CD4-positive, alpha-beta T cell treated with Interleukin-6 for 4 hours (primary cell): ENCODE measurements at regions not wholly inside any gene's neighbourhood (a gene's known extent, or its start where the extent isn't known, plus 50 kb on each side); places are given as distances from the start of the nearest gene placed in this dataset.

Experiments
- DNase-seq: peaks from one replicate; pipeline ENCODE4 v3.0.0-alpha.2; 2020; ENCODE audit warnings: mixed read lengths

GRCh38 chr5:109529520-109529919 is 119.7 kb upstream of the PJA2 start:
- no peak for DNase-seq

GRCh38 chr5:109524555-109524954 is 114.8 kb upstream of the PJA2 start:
- DNase-seq = no peak

DNA sequence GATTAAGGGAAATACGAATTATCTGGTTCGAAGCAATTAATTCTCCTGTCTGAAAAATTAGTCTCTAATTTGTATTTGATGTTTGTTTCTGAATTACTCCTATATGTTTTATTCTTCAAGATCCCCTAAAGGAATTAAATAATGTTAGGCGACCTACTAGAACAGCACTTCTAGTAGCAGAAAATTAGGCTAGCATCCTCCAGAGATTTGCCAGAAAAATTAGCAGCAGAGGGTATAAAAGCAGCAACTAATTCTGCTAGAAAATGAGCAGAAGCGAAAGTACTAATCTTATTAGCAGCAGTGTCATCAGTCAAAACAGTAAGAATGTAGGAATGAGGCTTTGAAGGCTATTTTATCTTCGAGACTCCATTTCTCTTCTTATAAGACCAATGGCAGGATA is 114.3 kb upstream of the PJA2 start:
- no peak for DNase-seq

GRCh38 chr5:109522404-109522803 is 112.6 kb upstream of the PJA2 start:
- no peak for DNase-seq

- no peak for DNase-seq
Measured at GRCh38 chr5:109519416-109519815, 109.6 kb upstream of the PJA2 start.

- DNase-seq = no peak
Measured at GRCh38 chr5:109516390-109516789, 106.6 kb upstream of the PJA2 start.

DNA sequence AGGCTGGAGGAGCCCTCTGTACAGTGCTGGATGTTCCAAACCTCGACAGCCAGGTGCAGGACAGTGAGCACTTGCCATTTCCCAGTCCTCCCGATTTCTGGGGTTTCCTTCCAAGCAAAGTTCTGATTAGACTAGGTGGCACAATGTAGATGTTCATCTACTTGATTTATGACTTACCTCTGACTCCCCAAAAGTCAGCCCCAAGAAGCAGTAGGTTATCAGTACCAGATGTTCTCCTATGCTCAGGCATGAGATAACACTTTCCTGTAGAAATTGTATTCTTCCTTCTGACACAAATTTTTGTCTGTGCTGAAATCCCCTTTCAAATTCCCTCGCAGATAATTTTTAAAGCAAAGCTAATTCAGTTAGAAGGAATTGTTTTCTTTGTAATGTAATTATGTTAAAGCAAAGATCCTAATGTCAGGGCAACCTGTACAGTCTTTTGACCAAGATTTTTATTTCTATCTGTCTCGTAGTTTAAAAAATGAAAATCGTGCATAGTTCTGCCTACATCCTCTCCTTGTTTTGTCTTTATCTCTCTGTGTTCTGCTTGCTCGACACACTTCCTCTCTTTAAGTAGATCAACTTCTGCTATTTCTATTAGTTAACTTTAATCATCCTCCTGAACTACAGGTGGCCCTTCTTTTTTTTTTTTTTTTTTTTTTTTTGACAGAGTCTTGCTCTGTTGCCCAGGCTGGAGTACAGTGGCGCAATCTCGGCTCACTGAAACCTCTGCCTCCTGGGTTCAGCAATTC is 102.4 kb upstream of the PJA2 start:
- DNase-seq = no peak

- DNase-seq = no peak
Measured at GRCh38 chr5:109506556-109506955, 96.8 kb upstream of the PJA2 start.

GRCh38 chr5:109496112-109496511 is 86.3 kb upstream of the PJA2 start:
- no peak for DNase-seq

GRCh38 chr5:109487753-109488420 is 78.1 kb upstream of the PJA2 start:
- no peak for DNase-seq

DNA sequence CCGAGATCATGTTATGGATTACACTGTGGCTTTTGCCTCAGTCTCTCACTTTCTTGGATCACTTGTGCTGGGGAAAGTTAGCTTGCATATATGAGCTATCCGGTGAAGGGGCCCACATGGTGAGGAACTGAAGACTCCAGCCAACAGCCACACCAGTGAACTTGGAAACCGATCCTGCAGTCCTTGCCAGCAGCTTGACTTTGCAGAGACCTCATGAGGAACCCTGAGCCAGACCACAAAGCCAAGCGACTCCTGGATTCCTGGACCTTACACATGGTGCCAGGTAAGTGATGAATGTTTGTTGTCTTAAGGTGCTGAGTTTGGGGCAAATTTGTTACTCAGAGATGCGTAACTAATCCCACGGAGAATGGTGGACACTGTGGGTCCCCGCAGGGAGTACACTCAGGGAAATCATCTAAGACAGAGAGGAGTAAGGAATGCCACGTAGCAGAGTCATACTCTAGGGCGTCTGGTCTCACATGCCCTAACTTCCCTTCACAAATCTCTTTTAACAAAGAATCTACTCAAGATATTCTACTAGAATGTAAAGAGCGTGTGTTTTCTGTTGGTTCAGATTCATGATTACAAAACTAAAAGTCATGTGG is 76.5 kb upstream of the PJA2 start:
- no peak for DNase-seq

GRCh38 chr5:109485030-109485429 is 75.3 kb upstream of the PJA2 start:
- no peak for DNase-seq

- no peak for DNase-seq
Measured at GRCh38 chr5:109484597-109484996, 74.8 kb upstream of the PJA2 start.

GRCh38 chr5:109483395-109483971 is 73.7 kb upstream of the PJA2 start:
- no peak for DNase-seq

GRCh38 chr5:109482748-109483147 is 73.0 kb upstream of the PJA2 start:
- DNase-seq = no peak

DNA sequence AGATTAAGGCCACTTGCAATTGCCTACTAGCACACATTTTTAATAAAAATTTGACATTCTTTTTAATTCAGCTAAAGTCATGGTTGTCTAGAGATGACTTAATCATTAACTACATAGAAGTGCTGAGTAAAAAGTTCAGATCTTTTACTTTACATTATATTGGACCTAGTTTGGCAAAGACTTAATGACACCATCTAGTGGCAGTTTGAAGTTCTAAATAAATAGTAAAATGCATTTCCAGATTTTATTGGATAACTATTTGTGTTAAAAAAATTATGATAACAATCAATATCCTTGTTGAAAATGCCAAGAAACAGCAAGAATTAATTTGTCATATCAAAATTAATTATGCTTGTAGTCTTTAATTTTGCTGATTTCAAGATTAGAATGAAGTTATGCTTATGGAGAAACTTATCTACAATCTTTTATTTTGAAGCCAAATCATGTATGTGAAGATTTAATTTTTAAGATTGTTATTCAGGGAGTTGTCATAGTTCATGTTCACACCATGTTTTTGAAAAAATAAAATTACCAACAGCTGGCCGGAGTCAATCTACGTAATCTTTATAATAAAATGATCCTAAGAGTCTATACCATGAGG is 69.6 kb upstream of the PJA2 start:
- DNase-seq = no peak

DNA sequence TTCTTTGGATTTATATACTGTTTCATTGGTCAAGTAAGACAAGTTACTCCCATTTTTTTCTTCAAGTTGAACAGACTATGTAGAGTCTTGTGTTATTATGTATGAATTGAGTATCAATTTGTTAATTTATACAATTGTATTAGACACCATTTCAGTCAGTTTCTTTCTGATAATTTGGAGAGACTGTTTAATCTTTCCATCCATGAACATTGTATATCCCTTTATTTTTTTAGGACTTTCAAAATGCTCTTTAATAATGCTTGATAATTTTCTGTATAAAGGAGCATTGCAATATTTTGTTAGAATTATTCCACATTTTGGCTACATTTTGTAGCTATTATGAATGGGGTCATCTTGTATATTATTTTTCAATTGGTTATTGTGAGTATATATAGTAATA is 69.1 kb upstream of the PJA2 start:
- DNase-seq = no peak

- DNase-seq = no peak
Measured at GRCh38 chr5:109476292-109476691, 66.5 kb upstream of the PJA2 start.

GRCh38 chr5:109469896-109470662 is 60.3 kb upstream of the PJA2 start:
- DNase-seq = no peak

DNA sequence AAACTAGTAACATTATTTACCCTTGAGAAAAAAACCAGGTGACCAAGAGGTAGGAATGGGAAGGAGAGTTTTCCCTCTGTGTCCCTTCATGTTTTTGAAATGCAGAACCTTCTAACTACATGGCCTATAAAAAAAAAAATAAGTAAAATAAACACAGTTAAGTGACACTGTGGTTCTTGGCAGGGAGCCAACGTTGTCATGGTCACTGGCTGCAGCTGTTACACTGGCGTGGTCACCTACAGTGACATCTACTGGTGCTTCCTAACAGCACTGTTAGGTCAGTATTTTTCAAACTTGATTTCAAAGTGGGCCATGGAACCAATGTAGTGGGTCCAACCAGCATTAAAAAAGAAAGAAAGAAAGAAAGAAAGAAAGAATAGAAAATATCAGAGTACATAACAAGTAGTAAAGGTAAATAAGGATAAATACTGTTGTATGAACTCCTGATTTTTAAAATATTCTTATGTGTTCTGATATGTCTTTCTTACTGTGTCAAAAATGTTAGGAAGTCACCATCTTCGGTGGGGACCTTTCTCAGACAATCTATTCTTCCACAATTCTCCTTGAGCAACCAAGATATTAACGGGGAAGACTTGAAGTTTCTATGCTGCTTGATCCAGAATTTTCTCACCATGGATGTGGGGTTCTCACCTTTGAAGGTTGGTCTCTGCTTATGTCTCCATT is 59.1 kb upstream of the PJA2 start:
- peak; percentile 74 for DNase-seq

DNA sequence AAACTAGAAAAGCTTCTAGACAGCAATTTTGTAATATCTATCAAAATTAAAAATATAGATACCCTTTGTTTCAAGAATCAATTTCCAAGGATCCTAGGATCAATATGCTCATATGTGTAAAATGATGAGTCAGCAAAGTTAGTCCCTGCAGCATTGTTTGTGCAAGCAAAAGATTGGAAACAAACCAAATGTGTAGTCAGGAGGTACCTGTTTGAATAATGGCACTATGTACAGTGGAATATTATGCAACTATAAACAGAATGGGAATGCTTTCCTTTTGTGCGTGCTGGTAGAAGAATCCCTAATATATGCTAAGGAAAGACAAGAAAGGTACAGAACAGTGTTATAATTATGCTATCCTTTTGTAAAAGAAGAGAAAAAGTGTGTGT is 58.5 kb upstream of the PJA2 start:
- DNase-seq = no peak

DNA sequence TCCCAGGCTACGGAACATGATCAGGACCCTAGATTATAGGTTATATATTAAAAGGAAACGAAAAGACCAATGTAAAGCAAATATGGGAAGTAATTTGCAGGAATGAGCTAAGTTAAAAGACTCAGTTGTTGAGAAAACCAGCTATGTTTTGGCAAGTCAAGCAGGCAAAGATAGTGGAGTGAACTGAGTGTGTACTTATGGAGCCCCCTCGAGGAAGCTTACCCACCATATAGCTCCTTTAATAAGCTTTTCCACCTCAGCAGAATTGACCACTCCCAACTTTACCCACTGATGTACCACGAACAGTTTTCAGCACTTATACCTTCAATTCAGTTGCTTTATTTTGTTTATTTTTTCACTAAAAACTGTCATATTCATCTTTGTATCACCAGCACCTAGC is 57.3 kb upstream of the PJA2 start:
- no peak for DNase-seq
